Prostate gland (tissue), 2 donors: ENCODE measurements at regions not wholly inside any gene's neighbourhood (a gene's known extent, or its start where the extent isn't known, plus 50 kb on each side); places are given as distances from the start of the nearest gene placed in this dataset.

Experiments used
- DNase-seq: peaks from one replicate; pipeline ENCODE4 v3.0.0-alpha.2; 2019; ENCODE audit warnings: low spot score
- H3K27ac ChIP-seq, 2 donors: fragments of 200-600 bp; sonication (generic); 2 replicates each; pipeline ENCODE4 v1.5.1; 2017 to 2019
- H3K27me3 ChIP-seq: fragments of 200-600 bp; sonication (generic); replicated peaks from 2 replicates; pipeline ENCODE4 v1.5.1; 2019; ENCODE audit not compliant: insufficient read depth
- H3K36me3 ChIP-seq, 2 donors: fragments of 200-600 bp; sonication (generic); 1 replicate in 1 of 2; 2 replicates in 1 of 2; pipeline versions ENCODE4 v1.5.1 to v1.8.1; 2017 to 2019
- H3K4me1 ChIP-seq: fragments of 200-600 bp; sonication (generic); replicated peaks from 2 replicates; pipeline ENCODE4 v1.5.1; 2019
- H3K4me3 ChIP-seq, 2 donors: fragments of 200-600 bp; sonication (generic); 2 replicates each; pipeline ENCODE4 v1.5.1; 2017 to 2019
- H3K9me3 ChIP-seq: fragments of 200-600 bp; sonication (generic); 2 replicates; pipeline ENCODE4 v1.5.1; 2017
- POLR2A ChIP-seq: fragments of 450-650 bp; IDR thresholded peaks from one replicate; pipeline ENCODE4 v1.6.1; 2016; ENCODE audit warnings: antibody characterized with exemption, mild to moderate bottlenecking
- POLR2AphosphoS5 ChIP-seq: sonication (generic); formaldehyde crosslinking; IDR thresholded peaks from one replicate; pipeline ENCODE4 v1.6.1; 2017; ENCODE audit warnings: antibody characterized with exemption
- WGBS: methylation state at CpG from one replicate; pipeline ENCODE4 v1.1.5; 2018; 5-methylcytosine and 5-hydroxymethylcytosine counted together
- intact Hi-C: fragments of 100-400 bp; cut with DNase I; formaldehyde crosslinking; loops from one replicate; pipeline ENCODE4 v1.14.2; 2022
- TF ChIP-seq, protein P1 (sequence below), 4 experiments: fragments of 200-600 bp in 2 of 4; fragments of 450-650 bp in 2 of 4; sonication (generic) in 2 of 4; IDR thresholded peaks; 1 replicate in 3 of 4; 2 replicates in 1 of 4; pipeline ENCODE4 v1.5.1; 2016 to 2019; ENCODE audit warnings: antibody characterized with exemption in 4 of 4, mild to moderate bottlenecking in 2 of 4, moderate library complexity in 2 of 4

DNA sequence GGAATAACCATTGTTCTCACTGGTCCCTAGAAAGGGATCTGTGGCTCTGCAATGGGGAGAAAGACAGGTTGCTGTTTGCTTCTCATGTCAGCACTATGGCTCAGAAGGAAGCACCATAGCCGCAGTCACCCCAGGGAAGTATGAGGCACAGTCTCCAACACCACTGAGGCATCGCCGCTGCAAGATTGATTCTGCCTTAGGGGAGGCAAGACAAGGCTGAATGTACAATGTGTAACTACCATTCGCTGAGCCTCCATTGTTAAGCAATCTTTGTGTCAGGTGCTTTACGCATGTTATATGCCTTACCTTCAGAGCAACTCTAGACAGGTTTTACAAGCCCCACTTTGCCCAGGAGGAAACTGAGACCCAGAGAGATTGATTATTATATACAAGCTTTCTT is 100.7 kb upstream of the KCNMB2 start:
- no peak overlapping the region for H3K4me3 ChIP-seq
- WGBS = 81% methylated on average over 5 of the region's 5 CpGs
- no peak for TF ChIP-seq POLR2AphosphoS5
- TF ChIP-seq POLR2A = no peak
- TF ChIP-seq, protein P1, sequence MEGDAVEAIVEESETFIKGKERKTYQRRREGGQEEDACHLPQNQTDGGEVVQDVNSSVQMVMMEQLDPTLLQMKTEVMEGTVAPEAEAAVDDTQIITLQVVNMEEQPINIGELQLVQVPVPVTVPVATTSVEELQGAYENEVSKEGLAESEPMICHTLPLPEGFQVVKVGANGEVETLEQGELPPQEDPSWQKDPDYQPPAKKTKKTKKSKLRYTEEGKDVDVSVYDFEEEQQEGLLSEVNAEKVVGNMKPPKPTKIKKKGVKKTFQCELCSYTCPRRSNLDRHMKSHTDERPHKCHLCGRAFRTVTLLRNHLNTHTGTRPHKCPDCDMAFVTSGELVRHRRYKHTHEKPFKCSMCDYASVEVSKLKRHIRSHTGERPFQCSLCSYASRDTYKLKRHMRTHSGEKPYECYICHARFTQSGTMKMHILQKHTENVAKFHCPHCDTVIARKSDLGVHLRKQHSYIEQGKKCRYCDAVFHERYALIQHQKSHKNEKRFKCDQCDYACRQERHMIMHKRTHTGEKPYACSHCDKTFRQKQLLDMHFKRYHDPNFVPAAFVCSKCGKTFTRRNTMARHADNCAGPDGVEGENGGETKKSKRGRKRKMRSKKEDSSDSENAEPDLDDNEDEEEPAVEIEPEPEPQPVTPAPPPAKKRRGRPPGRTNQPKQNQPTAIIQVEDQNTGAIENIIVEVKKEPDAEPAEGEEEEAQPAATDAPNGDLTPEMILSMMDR (IDR thresholded peaks at IDR 0.05) = no peak
- H3K36me3 ChIP-seq = no peaks in the 10 kb centered on the region
- H3K27me3 ChIP-seq = no peaks in the 10 kb centered on the region
- no peak overlapping the region for H3K27ac ChIP-seq
- no peaks in the 10 kb centered on the region for H3K4me1 ChIP-seq
- no peaks in the 10 kb centered on the region for H3K9me3 ChIP-seq
- intact Hi-C loops = loop anchor here (5.0 kb wide), 1 partner anchor 532 kb away; no protein-coding TSS in a partner anchor
- DNase-seq = no peak

GRCh38 chr3:178436773-178437172 is 99.5 kb upstream of the KCNMB2 start:
- no peaks in the 10 kb centered on the region for H3K9me3 ChIP-seq
- no peak for DNase-seq
- H3K4me3 ChIP-seq = no peak overlapping the region
- no peak for TF ChIP-seq POLR2AphosphoS5
- TF ChIP-seq, protein P1 (IDR thresholded peaks at IDR 0.05) = peak; percentile 26 to 59 (median 50)
- TF ChIP-seq POLR2A = no peak
- no peak overlapping the region for H3K27ac ChIP-seq
- 13% methylated on average over 3 of the region's 3 CpGs for WGBS
- H3K36me3 ChIP-seq = no peaks in the 10 kb centered on the region
- H3K27me3 ChIP-seq = no peaks in the 10 kb centered on the region
- intact Hi-C loops = loop anchor here (5.0 kb wide), 1 partner anchor 531 kb away; no protein-coding TSS in a partner anchor
- no peaks in the 10 kb centered on the region for H3K4me1 ChIP-seq

- H3K27me3 ChIP-seq = no peaks in the 10 kb centered on the region
- no peaks in the 10 kb centered on the region for H3K4me1 ChIP-seq
- 69% methylated on average over 5 of the region's 5 CpGs for WGBS
- TF ChIP-seq POLR2A (no peak), POLR2AphosphoS5 (no peak)
- TF ChIP-seq, protein P1 (IDR thresholded peaks at IDR 0.05) = no peak
- intact Hi-C loops = loop anchor here (5.0 kb wide), 1 partner anchor 530 kb away; no protein-coding TSS in a partner anchor
- H3K36me3 ChIP-seq = no peaks in the 10 kb centered on the region
- H3K4me3 ChIP-seq = no peak overlapping the region
- H3K9me3 ChIP-seq = no peaks in the 10 kb centered on the region
- no peak for DNase-seq
- H3K27ac ChIP-seq = no peak overlapping the region
Measured at GRCh38 chr3:178437236-178437635, 99.0 kb upstream of the KCNMB2 start.

DNA sequence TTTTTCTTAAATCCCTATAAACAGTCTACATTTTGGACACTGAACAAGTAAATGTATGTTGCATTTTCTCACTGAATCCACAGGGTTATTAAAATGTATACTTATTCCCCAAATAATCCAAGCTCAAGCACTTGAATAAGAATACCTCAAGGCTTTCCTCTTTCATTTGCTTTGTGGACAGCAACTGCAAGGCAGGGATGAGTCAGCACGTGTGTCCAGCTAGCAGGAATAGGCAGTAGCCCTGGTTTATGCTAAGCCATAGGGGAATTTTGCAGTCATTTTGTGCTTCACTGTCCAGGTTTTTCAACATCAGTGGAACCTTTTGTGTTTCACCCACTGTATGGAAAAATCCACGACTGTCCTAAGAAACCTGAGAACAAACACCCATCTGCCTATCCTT is 96.7 kb upstream of the KCNMB2 start:
- intact Hi-C loops = loop anchor here (5.0 kb wide), 1 partner anchor 528 kb away; no protein-coding TSS in a partner anchor
- WGBS = 51% methylated on average over 2 of the region's 2 CpGs
- no peak for DNase-seq

DNA sequence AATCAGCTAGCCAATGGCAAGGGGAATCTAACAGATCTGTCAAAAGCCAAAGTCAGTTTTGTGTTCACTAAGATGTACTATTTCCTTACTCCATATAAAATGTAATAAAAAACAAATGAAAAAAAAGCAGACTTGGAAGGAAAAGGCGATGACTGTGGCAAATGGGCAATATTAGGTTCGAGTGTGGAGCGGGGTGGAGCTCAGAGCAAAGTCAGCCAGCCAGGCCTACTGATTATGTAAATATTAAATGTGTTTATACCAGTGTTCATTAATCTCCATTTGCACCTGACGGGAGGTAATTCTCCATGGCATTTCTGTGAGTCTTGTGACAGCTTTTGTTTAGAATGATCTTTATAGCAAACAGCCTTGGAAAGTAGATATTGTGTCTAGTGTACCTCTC is 96.2 kb upstream of the KCNMB2 start:
- no peak for TF ChIP-seq POLR2A
- TF ChIP-seq, protein P1 (IDR thresholded peaks at IDR 0.05) = no peak
- TF ChIP-seq POLR2AphosphoS5 = no peak
- Histone ChIP-seq H3K27me3 (no peaks in the 10 kb centered on the region), H3K4me3 (no peak overlapping the region), H3K36me3 (no peaks in the 10 kb centered on the region), H3K9me3 (no peaks in the 10 kb centered on the region), H3K27ac (no peak overlapping the region), H3K4me1 (no peaks in the 10 kb centered on the region)
- WGBS = 84% methylated on average over 4 of the region's 4 CpGs
- intact Hi-C loops = no loop called here
- no peak for DNase-seq

More for the DNA sequence above, 96.7 kb upstream of the KCNMB2 start:
- H3K27ac ChIP-seq = no peak overlapping the region
- H3K4me3 ChIP-seq = no peak overlapping the region
- H3K9me3 ChIP-seq = no peaks in the 10 kb centered on the region
- TF ChIP-seq, protein P1 (IDR thresholded peaks at IDR 0.05) = no peak
- TF ChIP-seq POLR2A (no peak), POLR2AphosphoS5 (no peak)
- H3K27me3 ChIP-seq = no peaks in the 10 kb centered on the region
- H3K36me3 ChIP-seq = no peaks in the 10 kb centered on the region
- no peaks in the 10 kb centered on the region for H3K4me1 ChIP-seq
